NCI-H2081 (cell line): ENCODE measurements at regions not wholly inside any gene's neighbourhood (a gene's known extent, or its start where the extent isn't known, plus 50 kb on each side); places are given as distances from the start of the nearest gene placed in this dataset.
"Not testable (repeated sequence)": the region's sequence is repeated elsewhere in the genome, so short reads cannot be mapped to it uniquely, and the experiment has no call there.

ENCODE experiments used
- DNase-seq, 2 experiments: peaks; one replicate each; lab custom pipeline; 2025; lab: John Stamatoyannopoulos, UW

DNA sequence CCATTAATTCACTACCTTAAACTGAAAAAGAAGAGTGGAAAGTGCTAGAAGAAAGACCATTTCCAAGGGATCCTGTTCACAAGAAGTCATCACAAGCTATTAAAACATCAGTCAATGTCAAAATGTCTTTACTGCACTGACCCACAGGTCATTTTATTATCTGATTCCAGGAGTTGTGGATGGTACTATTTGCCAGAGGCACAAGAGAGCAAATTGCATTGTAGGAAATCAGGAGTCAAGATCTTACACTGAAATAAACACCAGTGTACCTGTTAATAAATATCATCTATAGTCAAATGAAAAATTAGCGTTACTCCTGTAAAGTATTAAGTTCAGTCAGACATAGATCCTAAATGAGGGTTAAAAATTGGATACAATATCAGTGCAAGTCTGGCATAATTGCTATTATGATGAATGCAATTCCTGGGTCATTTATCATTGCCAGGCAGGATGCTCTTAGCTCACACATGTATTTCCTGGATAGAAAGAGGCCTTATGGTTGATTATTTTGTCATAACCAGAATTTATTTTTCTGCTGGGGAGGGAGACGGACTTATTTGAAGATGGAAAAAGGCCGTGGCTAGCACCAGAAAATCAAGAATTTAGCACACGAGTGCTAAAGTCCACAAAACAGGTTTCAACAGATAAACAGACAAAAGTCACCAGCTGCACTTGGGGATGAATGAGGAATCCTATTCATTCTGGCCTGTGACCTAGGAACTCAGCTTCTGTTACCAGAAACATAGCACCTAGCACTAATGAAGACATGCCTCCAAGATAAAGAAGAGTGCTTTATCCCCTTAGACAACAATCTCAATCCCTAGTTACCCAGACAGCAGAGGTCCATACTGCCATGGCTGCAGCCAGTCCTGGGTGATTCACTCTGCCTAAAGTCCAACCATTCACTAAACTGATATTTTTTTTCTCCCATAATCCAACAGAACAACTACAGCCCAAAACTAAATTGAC, 683.1 kb upstream of the POM121L12 start:
- no peak for DNase-seq

DNA sequence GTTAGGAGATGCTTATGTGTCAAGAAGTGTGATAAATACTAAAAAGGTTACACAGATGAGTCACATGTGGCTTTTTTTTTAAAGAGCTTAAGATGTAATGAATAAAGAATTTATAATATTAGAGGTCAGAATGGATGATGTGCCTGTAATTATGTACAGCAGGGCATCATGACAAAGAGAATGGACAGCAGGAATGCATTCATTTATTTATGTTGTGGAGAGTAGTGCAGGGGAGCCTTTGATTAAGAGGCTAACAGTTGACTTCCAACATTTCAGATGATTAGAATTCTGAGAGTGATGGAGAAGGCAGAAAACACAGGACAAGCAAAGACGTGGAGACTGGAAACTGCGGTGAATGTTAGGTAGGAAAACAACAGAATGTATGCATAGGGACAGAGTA, 691.4 kb upstream of the POM121L12 start:
- DNase-seq: no peak

DNA sequence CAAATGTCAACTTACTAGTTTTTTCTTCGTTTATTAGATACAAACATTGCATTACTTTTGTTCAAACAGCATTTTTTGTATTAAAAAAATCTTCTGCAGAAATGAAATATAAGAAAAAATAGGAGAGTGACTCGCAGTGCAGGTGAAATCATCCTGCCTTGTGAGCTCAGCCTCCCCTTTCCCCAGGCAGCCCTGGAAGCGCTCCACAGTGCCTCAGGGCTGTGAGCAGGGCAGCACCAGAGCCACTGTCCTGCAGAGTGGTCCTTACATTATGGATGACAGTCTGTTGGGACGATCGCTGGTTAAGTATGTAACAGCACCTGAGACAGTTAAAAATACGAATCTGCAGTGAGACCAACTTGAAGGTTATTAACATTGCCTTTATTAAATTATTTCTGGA, 695.4 kb upstream of the POM121L12 start:
- no peak for DNase-seq

DNA sequence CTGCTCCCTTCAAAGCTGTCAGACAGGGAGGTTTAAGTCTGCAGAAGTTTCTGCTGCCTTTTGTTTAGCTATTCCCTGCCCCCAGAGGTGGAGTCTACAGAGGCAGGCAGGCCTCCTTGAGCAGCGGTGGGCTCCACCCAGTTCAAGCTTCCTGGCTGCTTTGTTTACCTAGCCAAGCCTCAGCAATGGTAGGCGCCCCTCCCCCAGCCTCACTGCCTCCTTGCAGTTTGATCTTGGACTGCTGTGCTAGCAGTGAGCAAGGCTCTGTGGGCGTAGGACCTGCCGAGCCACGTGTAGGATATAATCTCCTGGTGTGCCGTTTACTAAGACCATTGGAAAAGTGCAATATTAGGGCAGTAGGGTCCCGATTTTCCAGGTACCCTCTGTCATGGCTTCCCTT, 707.1 kb upstream of the POM121L12 start:
- DNase-seq: not testable (repeated sequence)

GRCh38 chr7:52325237-52325636, 710.2 kb upstream of the POM121L12 start:
- DNase-seq: no peak

DNA sequence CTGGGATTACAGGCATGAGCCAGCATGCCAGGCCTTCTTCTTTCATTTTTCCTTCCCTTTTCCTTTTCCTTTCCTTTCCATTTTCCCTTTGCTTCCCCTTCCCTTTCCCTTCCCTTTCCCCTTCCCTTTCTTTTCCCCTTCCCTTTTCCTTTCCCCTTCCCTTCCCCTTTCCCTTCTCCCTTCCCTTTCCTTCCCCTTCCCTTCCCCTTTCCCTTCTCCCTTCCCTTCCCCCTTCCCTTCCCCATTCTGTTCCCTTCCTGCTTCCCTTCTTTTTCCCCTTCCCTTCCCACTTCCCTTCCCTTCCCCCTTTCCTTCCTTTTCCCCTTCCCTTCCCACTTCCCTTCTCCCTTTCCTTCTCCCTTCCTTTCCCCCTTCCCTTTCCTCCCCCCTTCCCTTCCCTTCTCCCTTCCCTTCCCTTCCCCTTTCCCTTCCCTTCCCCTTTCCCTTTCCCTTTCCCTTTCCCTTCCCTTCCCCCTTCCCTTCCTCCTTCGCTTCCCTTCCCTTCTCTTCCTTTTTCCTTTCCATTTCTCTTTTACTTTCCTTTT, 712.2 kb upstream of the POM121L12 start:
- no peak for DNase-seq

GRCh38 chr7:52320610-52321009, 714.8 kb upstream of the POM121L12 start:
- no peak for DNase-seq

- no peak for DNase-seq
These were observed 717.5 kb upstream of the POM121L12 start for GRCh38 chr7:52317921-52318320.

- DNase-seq: no peak
These were observed 723.5 kb upstream of the POM121L12 start for GRCh38 chr7:52311886-52312285.

GRCh38 chr7:52309631-52310030, 725.8 kb upstream of the POM121L12 start:
- no peak for DNase-seq

DNA sequence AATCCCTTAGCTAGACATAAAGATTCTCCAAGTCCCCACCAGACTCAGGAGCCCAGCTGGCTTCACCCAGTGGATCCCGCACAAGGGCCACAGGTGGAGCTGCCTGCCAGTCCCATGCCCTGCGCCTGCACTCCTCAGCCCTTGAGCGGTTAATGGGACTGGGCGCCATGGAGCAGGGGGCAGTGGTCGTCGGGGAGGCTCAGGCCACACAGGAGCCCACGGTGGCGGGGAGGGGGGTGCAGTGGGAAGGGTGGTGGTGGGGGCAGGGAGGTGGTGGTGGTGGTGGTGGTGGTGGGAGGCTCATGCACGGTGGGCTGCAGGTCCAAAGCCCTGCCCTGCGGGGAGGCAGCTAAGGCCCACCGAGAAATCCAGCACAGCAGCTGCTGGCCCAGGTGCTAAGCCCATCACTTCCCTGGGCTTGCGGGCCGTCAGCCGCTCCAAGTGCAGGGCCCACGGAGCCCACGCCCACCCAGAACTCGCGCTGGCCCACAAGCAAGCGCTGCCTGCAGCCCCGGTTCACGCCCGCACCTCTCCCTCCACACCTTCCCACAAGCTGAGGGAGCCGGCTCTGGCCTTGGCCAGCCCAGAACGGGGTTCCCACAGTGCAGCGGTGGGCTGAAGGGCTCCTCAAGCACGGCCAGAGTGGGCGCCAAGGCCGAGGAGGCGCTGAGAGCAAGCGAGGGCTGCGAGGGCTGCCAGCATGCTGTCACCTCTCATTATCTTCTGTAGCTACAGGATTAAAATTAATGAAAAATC, 732.5 kb upstream of the POM121L12 start:
- no peak for DNase-seq

GRCh38 chr7:52297128-52297527, 738.3 kb upstream of the POM121L12 start:
- no peak for DNase-seq

DNA sequence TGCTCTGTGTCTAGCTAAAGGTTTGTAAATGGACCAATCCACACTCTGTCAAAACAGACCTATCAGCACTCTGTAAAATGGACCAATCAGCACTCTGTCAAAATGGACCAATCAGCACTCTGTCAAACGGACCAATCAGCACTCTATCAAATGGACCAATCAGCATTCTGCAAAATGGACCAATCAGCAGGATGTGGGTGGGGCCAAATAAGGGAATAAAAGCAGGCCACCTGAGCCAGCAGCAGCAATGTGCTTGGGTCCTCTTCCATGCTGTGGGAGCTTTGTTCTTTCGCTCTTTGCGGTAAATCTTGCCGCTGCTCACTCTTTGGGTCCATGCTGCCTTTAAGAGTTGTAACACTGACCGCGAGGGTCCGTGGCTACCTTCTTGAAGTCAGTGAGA, 740.5 kb upstream of the POM121L12 start:
- no peak for DNase-seq

GRCh38 chr7:52289247-52289646, 746.2 kb upstream of the POM121L12 start:
- no peak for DNase-seq

DNA sequence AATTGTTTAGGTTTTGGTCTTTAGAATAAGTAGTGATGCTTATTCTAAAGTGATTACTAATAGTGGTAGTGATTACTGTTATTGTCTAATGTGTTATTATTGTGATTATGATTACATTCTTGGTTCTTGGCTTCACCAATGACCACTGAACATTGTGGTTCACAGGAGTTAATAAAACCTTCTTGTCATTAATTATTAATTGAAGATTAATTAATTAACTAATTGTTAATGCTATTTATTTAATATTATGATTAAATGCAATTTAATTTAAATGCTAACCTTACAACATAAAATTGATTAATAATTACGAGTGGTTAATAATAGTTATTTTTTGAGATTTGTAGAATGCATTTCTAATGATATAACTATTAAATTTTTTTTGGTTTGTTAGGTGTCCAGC, 747.7 kb upstream of the POM121L12 start:
- no peak for DNase-seq

DNA sequence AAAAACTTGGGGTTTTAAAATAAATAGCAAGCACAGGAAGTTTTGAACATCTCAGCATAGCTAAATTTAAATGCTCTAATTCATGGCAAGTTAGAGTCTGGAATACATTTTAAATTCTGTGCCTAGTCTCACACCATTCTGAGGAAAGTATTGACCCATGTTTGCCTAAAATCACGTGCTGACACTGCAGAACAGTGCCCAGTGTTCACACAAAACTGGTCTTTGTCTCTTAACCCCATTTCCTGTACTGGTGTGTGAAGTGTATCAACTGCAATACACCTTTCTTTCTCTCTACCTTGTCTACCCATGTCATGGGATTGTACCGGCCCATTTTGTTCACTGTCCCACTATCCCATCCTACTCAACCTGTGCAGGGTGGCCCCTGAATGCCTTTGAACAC, 749.7 kb upstream of the POM121L12 start:
- no peak for DNase-seq

DNA sequence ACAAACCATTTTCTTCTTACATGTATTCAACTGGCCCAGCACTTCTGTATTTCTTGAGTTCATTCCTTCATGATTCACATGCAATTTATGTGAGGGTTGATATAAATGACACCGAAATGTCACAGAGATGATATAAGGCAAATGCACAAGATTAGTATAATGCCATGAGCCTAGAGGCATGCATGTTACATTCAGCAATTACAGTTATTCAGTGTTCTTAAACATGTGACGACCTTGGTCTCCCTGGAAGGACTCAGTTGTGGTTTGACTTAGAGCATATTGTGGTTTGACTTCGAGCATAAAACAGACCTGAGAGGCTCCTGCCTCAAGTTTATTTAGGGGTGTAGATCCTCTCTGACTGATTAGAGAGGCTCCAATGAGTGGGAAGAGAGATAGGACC, 752.1 kb upstream of the POM121L12 start:
- no peak for DNase-seq

- no peak for DNase-seq
These were observed 761.5 kb upstream of the POM121L12 start for GRCh38 chr7:52273685-52274610.

DNA sequence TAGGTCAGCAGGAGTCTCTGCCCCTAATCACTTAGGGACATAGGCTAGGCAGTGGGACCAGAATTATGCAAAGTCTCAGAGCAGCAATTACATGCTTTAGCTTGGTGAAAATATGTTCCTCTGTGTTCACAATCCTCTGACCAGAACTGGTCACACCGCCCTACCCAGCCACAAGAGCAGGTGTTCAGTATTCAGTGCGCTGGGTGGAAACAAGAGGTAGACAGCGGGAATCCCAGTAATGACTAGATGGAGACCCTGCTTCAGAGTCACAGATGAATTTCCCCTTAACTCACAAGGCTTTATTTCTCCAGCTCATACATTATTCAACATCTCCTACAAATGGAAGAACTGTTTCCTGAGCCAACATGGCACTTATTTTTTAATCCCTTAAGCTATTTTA, 763.7 kb upstream of the POM121L12 start:
- DNase-seq: no peak

DNA sequence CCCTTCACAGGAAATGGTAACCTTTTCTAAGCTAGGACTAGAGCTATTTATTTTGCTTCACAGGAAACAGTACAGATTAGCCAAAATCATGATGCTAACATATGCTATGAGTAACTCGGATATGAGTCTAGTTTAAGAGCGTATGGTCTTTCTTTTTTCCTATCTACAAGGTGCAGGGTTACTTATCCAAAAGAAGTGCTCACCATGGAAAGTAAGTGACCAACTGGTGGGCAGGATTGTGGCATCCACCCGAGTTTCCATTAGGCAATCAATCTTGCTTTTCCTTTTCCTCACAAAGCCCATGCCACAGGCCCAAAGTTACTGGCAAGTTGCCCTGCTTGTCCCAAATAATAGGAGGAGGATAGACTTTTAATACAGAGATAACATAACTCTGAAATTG, 765.1 kb upstream of the POM121L12 start:
- DNase-seq: no peak

- DNase-seq: no peak
These were observed 765.8 kb upstream of the POM121L12 start for GRCh38 chr7:52269669-52270068.

GRCh38 chr7:52261057-52261456, 774.4 kb upstream of the POM121L12 start:
- no peak for DNase-seq
